ENCODE measurements at regions not wholly inside any gene's neighbourhood (a gene's known extent, or its start where the extent isn't known, plus 50 kb on each side); places are given as distances from the start of the nearest gene placed in this dataset.

DNA sequence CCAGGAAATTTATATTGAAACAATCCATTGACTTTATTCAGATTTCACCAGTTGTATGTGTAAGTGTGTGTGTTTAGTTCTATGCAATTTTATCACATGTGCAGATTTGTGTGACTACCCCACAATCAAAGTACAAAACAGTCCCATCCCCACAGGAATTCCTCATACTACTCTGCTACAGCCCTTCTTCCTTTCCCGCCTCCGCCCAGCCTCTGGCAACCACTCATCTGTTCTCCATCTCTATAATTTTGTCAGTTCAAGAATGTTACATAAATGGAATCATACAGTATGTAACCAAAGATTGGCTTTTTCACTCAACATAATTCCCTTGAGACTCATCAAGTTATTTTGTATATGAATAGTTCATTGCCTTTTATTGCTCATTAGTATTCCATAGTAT lies 289.1 kb downstream of the GADD45G start:
- TF ChIP-seq, protein P1, sequence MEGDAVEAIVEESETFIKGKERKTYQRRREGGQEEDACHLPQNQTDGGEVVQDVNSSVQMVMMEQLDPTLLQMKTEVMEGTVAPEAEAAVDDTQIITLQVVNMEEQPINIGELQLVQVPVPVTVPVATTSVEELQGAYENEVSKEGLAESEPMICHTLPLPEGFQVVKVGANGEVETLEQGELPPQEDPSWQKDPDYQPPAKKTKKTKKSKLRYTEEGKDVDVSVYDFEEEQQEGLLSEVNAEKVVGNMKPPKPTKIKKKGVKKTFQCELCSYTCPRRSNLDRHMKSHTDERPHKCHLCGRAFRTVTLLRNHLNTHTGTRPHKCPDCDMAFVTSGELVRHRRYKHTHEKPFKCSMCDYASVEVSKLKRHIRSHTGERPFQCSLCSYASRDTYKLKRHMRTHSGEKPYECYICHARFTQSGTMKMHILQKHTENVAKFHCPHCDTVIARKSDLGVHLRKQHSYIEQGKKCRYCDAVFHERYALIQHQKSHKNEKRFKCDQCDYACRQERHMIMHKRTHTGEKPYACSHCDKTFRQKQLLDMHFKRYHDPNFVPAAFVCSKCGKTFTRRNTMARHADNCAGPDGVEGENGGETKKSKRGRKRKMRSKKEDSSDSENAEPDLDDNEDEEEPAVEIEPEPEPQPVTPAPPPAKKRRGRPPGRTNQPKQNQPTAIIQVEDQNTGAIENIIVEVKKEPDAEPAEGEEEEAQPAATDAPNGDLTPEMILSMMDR (optimal IDR thresholded peaks at IDR 0.05 in 1 of 3, IDR thresholded peaks at IDR 0.05 in 1 of 3, conservative IDR thresholded peaks at IDR 0.05 in 1 of 3; ENCODE audit: extremely low read depth in 1 of 3, insufficient read depth in 2 of 3, low read length in 3 of 3): no peak
- TF ChIP-seq EZH2 (IDR thresholded peaks at IDR 0.05; ENCODE audit: low read length): no peak

Measured in keratinocyte (primary cell).